ENCODE measurements at regions not wholly inside any gene's neighbourhood (a gene's known extent, or its start where the extent isn't known, plus 50 kb on each side); places are given as distances from the start of the nearest gene placed in this dataset.

- TF ChIP-seq ZNF280D (CRISPR knock-in tag; IDR thresholded peaks at IDR 0.05) (no peak), E2F1 (CRISPR knock-in tag; IDR thresholded peaks at IDR 0.05) (no peak), ZNF383 (CRISPR knock-in tag; IDR thresholded peaks at IDR 0.05; ENCODE audit: borderline replicate concordance) (no peak), ZNF878 (CRISPR knock-in tag; IDR thresholded peaks at IDR 0.05) (no peak), CTCF (CRISPR knock-in tag; IDR thresholded peaks at IDR 0.05) (no peak), ARNT (IDR thresholded peaks at IDR 0.05) (no peak), IRX3 (CRISPR knock-in tag; IDR thresholded peaks at IDR 0.05; ENCODE audit: borderline replicate concordance, low read depth) (no peak), SIN3A (IDR thresholded peaks at IDR 0.05; ENCODE audit: borderline replicate concordance, low read depth, low read length) (no peak), ATF6 (CRISPR knock-in tag; conservative IDR thresholded peaks at IDR 0.05) (no peak), KDM6A (CRISPR knock-in tag; IDR thresholded peaks at IDR 0.05; ENCODE audit: low read depth) (no peak), ZBTB43 (CRISPR knock-in tag; conservative IDR thresholded peaks at IDR 0.05) (no peak), HNRNPLL (IDR thresholded peaks at IDR 0.05; ENCODE audit: low read depth, low read length, poor library complexity, severe bottlenecking) (no peak)
These were observed 405.2 kb upstream of the WWC1 start for GRCh38 chr5:167886196-167886595.
